ENCODE measurements at regions not wholly inside any gene's neighbourhood (a gene's known extent, or its start where the extent isn't known, plus 50 kb on each side); places are given as distances from the start of the nearest gene placed in this dataset.
"Not testable (repeated sequence)": the region's sequence is repeated elsewhere in the genome, so short reads cannot be mapped to it uniquely, and the experiment has no call there.

DNA sequence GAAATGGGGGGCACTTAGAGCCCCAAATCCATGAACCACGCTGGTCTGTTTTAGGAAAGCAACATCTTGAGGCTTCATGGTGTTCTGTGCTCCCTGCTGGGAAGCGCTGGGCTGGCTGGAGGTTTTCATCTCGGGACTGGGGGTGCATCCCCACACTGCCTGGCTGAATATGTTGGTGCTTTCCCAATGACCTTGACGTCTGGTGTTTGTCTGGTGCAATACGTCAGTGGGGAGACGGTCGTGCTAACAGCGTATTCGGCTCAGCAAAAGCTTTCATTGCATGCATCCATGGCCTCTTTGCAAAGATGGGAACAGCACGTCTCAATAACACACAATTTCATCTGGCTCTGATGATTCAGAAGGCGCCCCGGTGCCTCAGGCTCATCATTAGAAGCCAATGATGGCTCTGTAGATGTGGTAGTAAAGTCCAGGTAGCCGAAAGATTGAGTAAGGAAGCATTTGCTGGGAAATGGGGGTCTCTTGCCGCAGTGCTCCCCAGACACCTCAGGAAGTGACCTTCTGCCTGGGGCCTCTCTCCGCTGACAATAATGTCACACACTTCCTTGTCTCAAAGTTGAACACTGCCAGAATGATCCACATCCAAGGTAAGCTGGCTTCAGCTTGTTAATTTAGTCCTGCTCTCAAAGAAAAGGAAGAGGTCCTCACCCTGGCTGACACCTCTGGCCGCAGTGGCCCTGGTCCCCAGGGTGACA is 97.7 kb downstream of the ING1 start:
- no peak for DNase-seq

DNA sequence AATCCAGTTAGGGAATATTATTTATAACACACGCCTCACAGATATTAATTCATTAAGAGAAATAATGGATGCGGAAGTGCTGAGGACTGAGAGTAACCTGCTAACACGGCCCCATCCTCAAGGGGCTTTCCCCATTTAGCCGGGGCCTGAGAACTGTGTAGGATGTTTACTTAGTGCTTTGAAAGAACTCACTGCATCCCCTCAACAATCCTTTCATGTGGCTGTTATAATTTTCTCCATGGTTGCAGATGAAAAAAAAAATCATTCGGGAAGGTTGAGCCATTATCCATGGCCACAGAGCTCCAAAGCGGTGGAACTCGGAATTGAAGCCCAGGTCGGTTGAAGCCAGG is 98.2 kb downstream of the ING1 start:
- no peak for DNase-seq

DNA sequence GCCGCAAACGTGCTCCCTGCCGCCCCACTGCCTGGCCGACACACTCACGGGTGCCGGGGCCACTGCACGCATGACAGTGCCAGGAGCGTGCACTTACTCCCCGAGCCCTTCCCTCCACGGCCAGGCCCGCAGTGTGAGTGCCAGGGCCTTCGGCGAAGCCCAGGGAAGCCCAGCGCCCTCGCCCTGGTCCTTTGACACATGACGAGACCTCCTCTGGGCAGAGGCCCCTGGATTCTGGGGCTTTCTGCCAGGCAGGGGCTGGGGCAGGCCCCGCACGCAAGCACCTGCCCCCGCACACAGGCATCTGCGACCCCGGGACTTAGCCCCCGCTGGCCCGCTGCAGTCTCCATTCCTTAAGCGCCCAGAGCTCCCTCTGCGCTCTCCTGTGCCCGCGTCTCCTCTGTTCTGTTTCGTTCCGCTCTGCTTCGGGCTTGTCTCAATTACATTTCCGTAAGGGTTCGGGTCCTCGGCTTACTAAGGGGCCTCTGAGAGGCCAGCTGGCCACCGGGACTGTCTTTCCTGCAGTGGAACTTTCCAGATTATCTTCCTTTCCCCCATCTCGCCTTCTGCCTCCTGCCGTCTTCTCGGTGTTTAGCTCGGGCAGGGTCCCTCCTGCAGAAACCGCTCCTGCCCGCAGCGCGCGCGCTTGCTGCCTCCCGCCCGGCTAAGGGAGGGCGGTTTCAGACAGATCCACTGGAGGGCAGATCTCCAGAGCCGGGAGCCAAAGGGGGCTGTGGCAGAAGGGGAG is 98.8 kb downstream of the ING1 start:
- DNase-seq: peak; percentile 23

DNA sequence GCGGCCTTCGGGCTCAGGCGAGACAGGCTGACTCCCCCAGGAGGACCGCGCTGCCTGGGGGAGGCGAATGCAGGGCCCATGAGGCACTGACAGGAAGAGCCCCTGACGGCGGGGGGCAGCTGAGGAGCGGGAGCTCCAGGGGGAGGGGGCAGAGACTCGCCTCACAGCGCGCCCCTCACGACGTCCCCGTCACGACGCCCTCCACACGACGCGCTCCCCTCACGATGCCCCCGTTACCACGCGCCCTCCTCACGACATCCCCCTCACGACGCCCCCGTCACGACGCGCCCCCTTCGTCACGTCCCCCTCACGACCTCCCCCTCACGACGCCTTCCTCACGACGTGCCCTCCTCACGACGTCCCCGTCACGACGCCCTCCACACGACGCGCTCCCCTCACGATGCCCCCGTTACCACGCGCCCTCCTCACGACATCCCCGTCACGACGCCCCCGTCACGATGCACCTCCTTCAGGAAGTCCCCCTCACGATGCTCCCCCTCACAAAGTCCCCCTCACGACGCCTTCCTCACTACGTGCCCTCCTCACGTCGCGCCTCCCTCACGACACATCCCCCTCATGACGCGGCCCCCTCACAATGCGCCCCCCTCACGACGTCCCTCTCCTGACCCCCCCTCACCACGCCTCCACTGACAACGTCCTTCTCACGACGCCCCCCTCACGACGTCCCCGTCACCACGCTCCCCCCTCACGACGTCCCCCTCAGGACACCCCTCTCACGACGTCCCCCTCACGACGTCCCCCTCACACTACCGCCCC is 99.6 kb downstream of the ING1 start:
- no peak for DNase-seq

- no peak for DNase-seq
Measured at GRCh38 chr13:110813646-110814624, 100.4 kb downstream of the ING1 start.

DNA sequence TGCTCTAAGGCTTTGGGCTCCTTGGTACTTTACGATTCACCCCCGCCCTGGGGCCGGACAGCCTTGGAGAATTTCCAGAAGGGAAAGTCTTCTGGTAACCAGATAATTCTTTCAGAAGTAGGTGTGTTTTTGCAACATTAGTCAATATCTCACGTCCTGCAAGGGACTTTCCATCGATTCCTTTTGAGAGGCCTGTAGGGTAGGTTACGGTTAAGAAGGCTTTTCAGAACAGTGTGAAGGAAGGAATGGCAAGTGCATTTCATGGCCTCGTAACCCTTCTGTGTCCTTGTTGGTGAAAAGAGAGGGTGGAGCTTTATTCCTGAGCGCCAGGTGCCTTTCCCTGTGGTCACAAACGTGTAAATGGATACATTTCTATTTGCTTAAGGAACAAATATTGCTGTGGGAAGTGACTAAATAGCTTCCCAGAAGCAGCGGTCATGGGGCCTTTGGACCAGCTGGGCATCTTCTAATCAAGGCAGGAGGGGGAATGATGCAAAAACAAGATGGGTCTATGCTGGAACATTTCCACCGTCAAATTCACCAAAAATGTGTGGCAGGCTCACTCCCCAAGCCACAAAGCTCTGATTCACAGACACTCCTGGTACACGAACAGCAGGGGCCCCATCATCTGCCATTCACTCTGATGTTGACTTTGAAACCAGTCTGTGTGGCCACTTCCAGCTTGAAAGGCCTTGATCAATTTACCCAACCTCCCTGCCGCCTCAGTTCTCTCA is 99.2 kb downstream of the ANKRD10 start:
- DNase-seq: peak; percentile 9

DNA sequence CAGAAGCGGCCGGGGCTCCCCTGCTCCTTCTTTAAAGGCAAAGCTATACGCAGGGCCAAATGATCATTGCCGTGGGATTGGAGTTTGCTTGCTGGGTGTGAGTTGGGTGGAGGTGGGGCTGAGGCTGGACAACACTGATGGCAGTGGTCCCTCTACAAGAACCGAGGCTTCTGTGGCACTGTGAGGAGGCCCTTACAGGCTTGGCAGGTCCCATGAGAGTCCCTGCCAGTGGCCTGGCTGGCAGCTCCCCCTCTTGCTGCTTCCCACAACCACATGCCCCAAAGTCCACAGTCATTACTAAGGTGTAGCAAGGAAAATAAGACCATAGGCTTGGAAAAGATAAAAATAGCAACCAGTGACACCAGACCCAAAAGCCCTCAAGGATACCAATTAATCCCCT is 98.4 kb downstream of the ANKRD10 start:
- no peak for DNase-seq

DNA sequence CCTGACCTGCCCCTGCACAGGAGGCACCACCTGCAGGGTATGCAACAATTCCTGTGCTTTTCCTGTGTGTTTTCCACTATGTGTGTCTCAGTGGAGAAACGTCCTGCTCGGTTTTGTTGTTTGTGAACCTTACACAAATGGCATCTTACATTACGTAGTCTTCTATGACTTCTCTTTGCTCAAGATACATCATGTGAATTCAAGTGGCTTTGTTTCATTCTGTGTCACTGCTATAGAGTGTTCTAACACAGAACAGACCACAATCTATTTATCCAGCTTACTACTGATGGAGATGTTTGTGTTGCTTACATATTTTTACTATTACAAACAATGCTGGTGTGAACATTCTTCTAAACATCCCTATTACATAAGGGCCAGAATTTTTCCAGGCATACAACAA is 97.7 kb downstream of the ANKRD10 start:
- DNase-seq: no peak

DNA sequence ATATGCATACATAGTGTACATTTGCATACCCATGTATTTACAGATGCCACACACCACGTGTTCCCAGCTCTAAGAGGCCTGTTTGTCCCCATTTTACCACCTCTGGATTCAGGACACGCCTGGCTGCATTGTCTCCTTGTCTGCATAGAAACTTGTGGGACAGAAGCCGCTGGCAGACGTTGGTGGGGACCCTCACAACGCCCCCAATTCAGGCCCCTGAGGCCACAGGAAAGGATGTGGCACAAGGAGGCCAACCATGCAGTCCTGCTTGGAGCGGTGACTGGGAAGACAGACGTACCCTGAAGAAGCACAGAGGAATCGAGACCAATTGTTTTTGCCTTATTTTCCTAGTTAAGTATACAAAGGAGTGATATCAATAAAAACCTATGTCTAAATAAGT is 96.1 kb downstream of the ANKRD10 start:
- no peak for DNase-seq

- peak; percentile 56 for DNase-seq
Measured at GRCh38 chr13:110819203-110820014, 95.5 kb downstream of the ANKRD10 start.

- DNase-seq: no peak
Measured at GRCh38 chr13:110820322-110820721, 94.5 kb downstream of the ANKRD10 start.

DNA sequence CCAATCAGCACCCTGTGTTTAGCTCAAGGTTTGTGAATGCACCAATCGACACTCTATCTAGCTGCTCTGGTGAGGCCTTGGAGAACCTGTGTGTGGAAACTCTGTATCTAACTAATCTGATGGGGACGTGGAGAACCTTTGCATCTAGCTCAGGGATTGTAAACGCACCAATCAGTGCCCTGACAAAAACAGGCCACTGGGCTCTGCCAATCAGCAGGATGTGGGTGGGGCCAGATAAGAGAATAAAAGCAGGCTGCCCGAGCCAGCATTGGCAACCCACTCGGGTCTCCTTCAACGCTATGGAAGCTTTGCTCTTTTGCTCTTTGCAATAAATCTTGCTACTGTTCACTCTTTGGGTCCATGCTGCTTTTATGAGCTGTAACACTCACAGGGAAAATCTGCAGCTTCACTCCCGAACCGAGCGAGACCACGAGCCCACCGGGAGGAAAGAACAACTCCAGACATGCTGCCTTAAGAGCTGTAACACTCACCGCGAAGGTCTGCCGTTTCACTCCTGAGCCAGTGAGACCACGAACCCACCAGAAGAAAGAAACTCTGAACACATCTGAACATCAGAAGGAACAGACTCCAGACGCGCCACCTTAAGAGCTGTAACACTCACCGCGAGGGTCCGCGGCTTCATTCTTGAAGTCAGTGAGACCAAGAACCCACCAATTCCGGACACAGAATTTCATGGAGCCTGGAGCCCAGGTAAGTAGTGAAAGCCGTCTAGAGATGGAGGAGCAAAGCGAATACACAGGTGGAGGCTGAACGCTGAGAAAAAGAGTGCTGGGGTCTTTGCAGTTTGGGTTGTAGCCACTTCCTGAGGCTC is 92.8 kb downstream of the ANKRD10 start:
- DNase-seq: not testable (repeated sequence)

DNA sequence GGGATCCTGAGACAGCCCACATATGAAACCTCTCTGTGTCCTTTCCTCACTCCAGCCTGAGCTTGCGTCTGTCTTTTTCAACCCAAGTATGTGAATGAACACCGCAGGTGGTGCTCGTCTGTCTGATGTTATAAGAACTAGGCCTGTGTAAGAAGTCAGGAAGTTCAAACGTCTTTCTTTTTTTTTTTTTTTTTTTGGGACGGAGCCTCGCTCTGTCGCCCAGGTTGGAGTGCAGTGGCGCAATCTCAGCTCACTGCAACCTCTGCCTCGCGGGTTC is 92.3 kb downstream of the ANKRD10 start:
- DNase-seq: no peak

DNA sequence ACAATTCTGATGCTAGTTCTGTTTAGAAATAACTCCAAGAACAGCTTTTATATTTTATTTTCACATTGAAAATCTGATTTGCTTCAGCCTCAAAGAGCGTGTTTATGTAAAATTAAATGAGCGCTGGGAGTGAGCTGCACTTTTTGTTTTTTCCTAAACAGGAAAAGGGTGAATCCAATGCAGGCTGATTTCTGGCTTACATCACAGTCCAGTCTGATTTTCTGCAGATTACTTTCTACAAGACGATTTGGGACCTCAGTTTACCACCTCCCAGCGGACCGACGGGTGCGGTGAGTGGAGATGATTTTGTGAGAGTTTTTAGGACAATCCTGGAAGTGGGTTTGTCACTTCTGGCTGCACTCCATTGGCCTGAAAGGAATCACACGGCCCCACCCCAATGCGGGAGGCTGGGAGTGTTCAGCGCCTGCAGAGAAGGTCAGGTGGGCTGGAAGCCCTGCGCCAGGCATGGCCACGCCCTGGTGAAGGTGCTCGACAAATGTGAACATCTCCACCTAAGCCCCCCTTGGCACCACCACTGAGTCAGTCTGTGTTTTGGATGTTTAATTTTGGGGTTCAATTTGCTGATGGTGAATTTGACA is 90.1 kb downstream of the ANKRD10 start:
- no peak for DNase-seq

DNA sequence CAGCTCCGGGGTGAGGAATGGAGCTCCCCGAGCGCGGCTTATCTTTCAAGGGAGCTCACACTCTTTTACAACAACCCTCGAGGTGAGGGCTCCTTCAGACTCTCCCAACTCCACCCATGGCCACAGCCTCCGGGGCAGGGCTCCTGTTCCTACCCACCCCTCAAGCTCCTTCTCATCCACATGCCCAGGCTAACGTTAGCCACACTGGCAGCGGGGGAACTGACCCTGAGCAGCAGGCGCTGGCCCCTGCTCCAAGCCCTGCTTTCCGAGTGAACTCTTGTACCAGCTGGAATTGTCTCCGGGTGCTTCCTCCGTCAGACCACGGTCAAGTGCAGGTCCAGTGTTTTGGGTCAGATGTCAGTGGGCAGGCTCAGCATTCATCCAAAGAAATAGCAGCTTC is 89.4 kb downstream of the ANKRD10 start:
- DNase-seq: no peak

GRCh38 chr13:110826101-110826500 is 88.8 kb downstream of the ANKRD10 start:
- DNase-seq: no peak

DNA sequence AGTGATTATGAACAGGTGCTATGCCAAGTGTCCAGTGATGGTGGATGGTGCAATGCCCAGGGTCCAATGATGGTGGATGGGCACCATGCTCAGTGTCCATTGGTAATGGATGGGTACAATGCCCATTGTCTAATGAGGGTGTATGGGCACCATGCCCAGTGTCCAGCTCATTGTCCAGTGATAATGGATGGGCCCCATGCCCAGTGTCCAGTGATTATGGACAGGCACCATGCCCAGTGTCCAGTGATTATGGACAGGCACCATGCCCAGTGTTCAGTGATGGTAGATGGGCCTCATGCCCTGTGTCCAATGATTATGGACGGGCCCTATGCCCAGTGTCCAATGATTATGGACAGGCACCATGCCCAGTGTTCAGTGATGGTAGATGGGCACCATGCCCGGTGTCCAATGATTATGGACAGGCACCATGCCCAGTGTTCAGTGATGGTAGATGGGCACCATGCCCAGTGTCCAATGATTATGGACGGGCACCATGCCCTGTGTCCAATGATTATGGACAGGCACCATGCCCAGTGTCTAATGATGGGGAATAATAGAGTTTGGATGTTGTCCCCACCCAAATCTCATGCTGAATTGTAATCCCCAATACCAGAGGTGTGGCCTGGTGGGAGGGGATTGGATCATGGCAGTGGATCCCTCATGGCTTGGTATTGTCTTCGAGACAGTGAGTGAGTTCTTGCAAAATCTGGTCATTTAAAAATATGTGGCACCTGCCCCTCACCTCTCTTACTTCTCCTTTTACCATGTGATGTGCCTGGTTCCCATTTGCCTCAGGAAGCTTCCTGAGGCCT is 87.8 kb downstream of the ANKRD10 start:
- no peak for DNase-seq

Measured in fibroblast of upper back skin (primary cell).